H1 (cell line): ENCODE measurements at regions not wholly inside any gene's neighbourhood (a gene's known extent, or its start where the extent isn't known, plus 50 kb on each side); places are given as distances from the start of the nearest gene placed in this dataset.

Experiments
- ASH2L ChIP-seq: fragments of 200-600, 300-600 bp; sonication (generic); IDR thresholded peaks from one replicate; pipeline ENCODE4 v1.7.1; 2017; ENCODE audit warnings: low read length
- CBX8 ChIP-seq: fragments of 300-800, 300-1000 bp; sonication (generic); IDR thresholded peaks from 2 replicates; pipeline ENCODE4 v1.7.1; 2016; ENCODE audit warnings: low read depth, low read length, borderline replicate concordance
- EP300 ChIP-seq, 2 experiments: IDR thresholded peaks; 1 replicate in 1 of 2; 2 replicates in 1 of 2; pipeline ENCODE4 v1.6.1; 2011 to 2012; ENCODE audit warnings: low read depth in 2 of 2, low read length in 2 of 2, mild to moderate bottlenecking in 2 of 2, borderline replicate concordance in 1 of 2, inconsistent platforms in 1 of 2, moderate library complexity in 1 of 2
- POU5F1 ChIP-seq: IDR thresholded peaks from 2 replicates; pipeline ENCODE4 v1.6.1; 2011; ENCODE audit warnings: low read depth, mild to moderate bottlenecking, low read length, moderate library complexity
- TF ChIP-seq, protein P1 (sequence below): IDR thresholded peaks from 2 replicates; pipeline ENCODE4 v1.6.1; 2012; ENCODE audit warnings: low read length, inconsistent platforms

GRCh38 chr4:138757432-138757831 is 258.1 kb upstream of the NOCT start (continued):
- TF ChIP-seq CBX8 (no peak), ASH2L (no peak), POU5F1 (no peak), EP300 (IDR thresholded peaks at IDR 0.05; ENCODE audit: borderline replicate concordance in 1 of 2, low read depth in 2 of 2, low read length in 2 of 2) (no peak)
- TF ChIP-seq, protein P1, sequence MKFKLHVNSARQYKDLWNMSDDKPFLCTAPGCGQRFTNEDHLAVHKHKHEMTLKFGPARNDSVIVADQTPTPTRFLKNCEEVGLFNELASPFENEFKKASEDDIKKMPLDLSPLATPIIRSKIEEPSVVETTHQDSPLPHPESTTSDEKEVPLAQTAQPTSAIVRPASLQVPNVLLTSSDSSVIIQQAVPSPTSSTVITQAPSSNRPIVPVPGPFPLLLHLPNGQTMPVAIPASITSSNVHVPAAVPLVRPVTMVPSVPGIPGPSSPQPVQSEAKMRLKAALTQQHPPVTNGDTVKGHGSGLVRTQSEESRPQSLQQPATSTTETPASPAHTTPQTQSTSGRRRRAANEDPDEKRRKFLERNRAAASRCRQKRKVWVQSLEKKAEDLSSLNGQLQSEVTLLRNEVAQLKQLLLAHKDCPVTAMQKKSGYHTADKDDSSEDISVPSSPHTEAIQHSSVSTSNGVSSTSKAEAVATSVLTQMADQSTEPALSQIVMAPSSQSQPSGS, result no peak
- TF ChIP-seq, all 59 proteins: peak for 0
